Natural killer cell (primary cell): ENCODE measurements at regions not wholly inside any gene's neighbourhood (a gene's known extent, or its start where the extent isn't known, plus 50 kb on each side); places are given as distances from the start of the nearest gene placed in this dataset.

Source experiments
- ATAC-seq, 3 donors: fragments of 150-1000 bp in 2 of 3; fragments of 200-7000 bp in 1 of 3; cut with Tn5 transposase; 1 replicate in 1 of 3; 2 replicates in 2 of 3; pipeline ENCODE4 v1.10.0; 2021; ENCODE audit warnings: mild to moderate bottlenecking in 2 of 3, moderate library complexity in 2 of 3
- DNase-seq, 2 donors: peaks; one replicate each; pipeline versions ENCODE4 v3.0.0 to v3.0.0-alpha.2; 2013 to 2021; ENCODE audit warnings: mixed read lengths in 1 of 2
- H3K27ac ChIP-seq: one replicate; pipeline ENCODE4 v1.5.1; 2013; ENCODE audit warnings: mild to moderate bottlenecking, low read length
- H3K27me3 ChIP-seq: one replicate; pipeline ENCODE4 v1.6.1; 2013; ENCODE audit warnings: low read length; ENCODE audit not compliant: control insufficient read depth, insufficient read depth
- H3K36me3 ChIP-seq: one replicate; pipeline ENCODE4 v1.6.1; 2013; ENCODE audit warnings: low read length; ENCODE audit not compliant: control insufficient read depth, insufficient read depth
- H3K4me1 ChIP-seq: one replicate; pipeline ENCODE4 v1.6.1; 2013; ENCODE audit warnings: low read length; ENCODE audit not compliant: control insufficient read depth, insufficient read depth
- H3K4me3 ChIP-seq: one replicate; pipeline ENCODE4 v1.5.1; 2013; ENCODE audit warnings: low read length
- H3K9me3 ChIP-seq: one replicate; pipeline ENCODE4 v1.6.1; 2013; ENCODE audit warnings: low read length; ENCODE audit not compliant: control insufficient read depth, insufficient read depth
- H3K27ac Mint-ChIP-seq, 2 donors: one replicate each; pipeline ENCODE4 v1.8.0; 2022; ENCODE audit warnings: mild to moderate bottlenecking in 2 of 2, mixed read lengths in 2 of 2, moderate library complexity in 1 of 2
- H3K27me3 Mint-ChIP-seq, 2 donors: one replicate each; pipeline ENCODE4 v1.8.0; 2022; ENCODE audit warnings: low read depth in 2 of 2, mixed read lengths in 2 of 2
- H3K36me3 Mint-ChIP-seq: one replicate; pipeline ENCODE4 v1.8.0; 2022; ENCODE audit warnings: mixed read lengths
- H3K4me1 Mint-ChIP-seq, 2 donors: one replicate each; pipeline ENCODE4 v1.8.0; 2022; ENCODE audit warnings: mixed read lengths in 2 of 2
- H3K4me3 Mint-ChIP-seq: one replicate; pipeline ENCODE4 v1.8.0; 2022; ENCODE audit warnings: mild to moderate bottlenecking, moderate library complexity, mixed read lengths
- H3K9me3 Mint-ChIP-seq, 2 donors: one replicate each; pipeline ENCODE4 v1.8.0; 2022; ENCODE audit warnings: mixed read lengths in 2 of 2
- CTCF ChIP-seq: fragments of 200-600 bp; IDR thresholded peaks from one replicate; pipeline ENCODE4 v1.8.0; 2022; ENCODE audit warnings: antibody characterized with exemption
- WGBS: methylation state at CpG from one replicate; pipeline ENCODE4 v1.1.7; 2013; ENCODE audit warnings: missing lambda C conversion rate; ENCODE audit not compliant: insufficient coverage; 5-methylcytosine and 5-hydroxymethylcytosine counted together
- intact Hi-C: fragments of 100-400 bp; cut with micrococcal nuclease; formaldehyde crosslinking; loops from one replicate; pipeline ENCODE4 v1.14.2; 2022

GRCh38 chr7:157073949-157074624, 63.6 kb upstream of the MNX1 start:
- Mint-ChIP-seq H3K27me3 (peaks cover 20 to 49% of the 10 kb centered on the region in 2 donors), H3K36me3 (no peaks in the 10 kb centered on the region), H3K4me3 (no peak overlapping the region), H3K27ac (no peak overlapping the region), H3K4me1 (no peaks in the 10 kb centered on the region), H3K9me3 (no peaks in the 10 kb centered on the region)
- Histone ChIP-seq H3K4me1 (no peaks in the 10 kb centered on the region), H3K9me3 (no peaks in the 10 kb centered on the region), H3K4me3 (no peak overlapping the region), H3K36me3 (no peaks in the 10 kb centered on the region), H3K27me3 (peaks cover 4% of the 10 kb centered on the region), H3K27ac (no peak overlapping the region)
- DNase-seq (no peak), ATAC-seq (no peak)
- intact Hi-C loops: no loop called here
- WGBS: 92% methylated on average over 7 of the region's 7 CpGs
- no peak for TF ChIP-seq CTCF

GRCh38 chr7:157076466-157076865, 62.3 kb upstream of the UBE3C start:
- H3K9me3 Mint-ChIP-seq: no peaks in the 10 kb centered on the region
- no peak overlapping the region for H3K27ac Mint-ChIP-seq
- H3K4me3 ChIP-seq: no peak overlapping the region
- peaks cover 23 to 38% of the 10 kb centered on the region in 2 donors for H3K27me3 Mint-ChIP-seq
- H3K27ac ChIP-seq: no peak overlapping the region
- no peaks in the 10 kb centered on the region for H3K4me1 Mint-ChIP-seq
- H3K27me3 ChIP-seq: peaks cover 4% of the 10 kb centered on the region
- DNase-seq (no peak), ATAC-seq (no peak)
- WGBS: 91% methylated on average over 6 of the region's 6 CpGs
- H3K36me3 Mint-ChIP-seq: no peaks in the 10 kb centered on the region
- H3K4me1 ChIP-seq: no peaks in the 10 kb centered on the region
- H3K9me3 ChIP-seq: no peaks in the 10 kb centered on the region
- intact Hi-C loops: no loop called here
- H3K4me3 Mint-ChIP-seq: no peak overlapping the region
- H3K36me3 ChIP-seq: no peaks in the 10 kb centered on the region
- no peak for TF ChIP-seq CTCF

GRCh38 chr7:157077021-157077420, 61.7 kb upstream of the UBE3C start:
- DNase-seq: no peak
- H3K36me3 ChIP-seq: no peaks in the 10 kb centered on the region
- H3K4me3 ChIP-seq: no peak overlapping the region
- WGBS: 84% methylated on average over 11 of the region's 11 CpGs
- Mint-ChIP-seq H3K27me3 (peaks cover 23 to 33% of the 10 kb centered on the region in 2 donors), H3K4me3 (no peak overlapping the region), H3K9me3 (no peaks in the 10 kb centered on the region), H3K27ac (no peak overlapping the region), H3K4me1 (no peaks in the 10 kb centered on the region), H3K36me3 (no peaks in the 10 kb centered on the region)
- H3K4me1 ChIP-seq: no peaks in the 10 kb centered on the region
- peaks cover 4% of the 10 kb centered on the region for H3K27me3 ChIP-seq
- TF ChIP-seq CTCF: no peak
- no peak for ATAC-seq
- no peak overlapping the region for H3K27ac ChIP-seq
- no peaks in the 10 kb centered on the region for H3K9me3 ChIP-seq
- intact Hi-C loops: no loop called here
